Liver (tissue), 8 donors: ENCODE measurements at regions not wholly inside any gene's neighbourhood (a gene's known extent, or its start where the extent isn't known, plus 50 kb on each side); places are given as distances from the start of the nearest gene placed in this dataset.

Source experiments
- DNase-seq: peaks from one replicate; pipeline ENCODE4 v3.0.0-alpha.2; 2017; ENCODE audit warnings: low spot score
- H3K27ac ChIP-seq, 2 donors: one replicate each; pipeline ENCODE4 v1.7.0; 2013; ENCODE audit warnings: inconsistent platforms in 2 of 2, low read length in 2 of 2, control low read depth in 1 of 2, low read depth in 1 of 2, mild to moderate bottlenecking in 1 of 2
- H3K27me3 ChIP-seq, 4 donors: one replicate each; pipeline versions ENCODE4 v1.6.1 to v1.7.0; 2013; ENCODE audit warnings: low read length in 3 of 4, inconsistent platforms in 1 of 4, mild to moderate bottlenecking in 1 of 4, moderate library complexity in 1 of 4; ENCODE audit not compliant: control insufficient read depth in 4 of 4, insufficient read depth in 4 of 4
- H3K36me3 ChIP-seq, 4 donors: one replicate each; pipeline versions ENCODE4 v1.6.1 to v1.7.0; 2013; ENCODE audit warnings: low read length in 3 of 4, mild to moderate bottlenecking in 3 of 4, low read depth in 1 of 4, moderate library complexity in 1 of 4; ENCODE audit not compliant: control insufficient read depth in 4 of 4, insufficient read depth in 3 of 4
- H3K4me1 ChIP-seq, 4 donors: one replicate each; pipeline versions ENCODE4 v1.6.1 to v1.7.0; 2013; ENCODE audit warnings: low read length in 3 of 4, mild to moderate bottlenecking in 3 of 4, moderate library complexity in 1 of 4; ENCODE audit not compliant: control insufficient read depth in 4 of 4, insufficient read depth in 4 of 4
- H3K4me3 ChIP-seq, 3 donors: one replicate each; pipeline versions ENCODE4 v1.6.1 to v1.7.0; 2013; ENCODE audit warnings: low read length in 3 of 3, control low read depth in 1 of 3, low read depth in 1 of 3, mild to moderate bottlenecking in 1 of 3
- H3K9ac ChIP-seq, 2 donors: one replicate each; pipeline ENCODE4 v1.7.0; 2013; ENCODE audit warnings: low read length in 2 of 2, mild to moderate bottlenecking in 2 of 2, moderate library complexity in 2 of 2, control low read depth in 1 of 2, low read depth in 1 of 2
- H3K9me3 ChIP-seq, 4 donors: one replicate each; pipeline versions ENCODE4 v1.6.1 to v1.7.0; 2013; ENCODE audit warnings: low read length in 3 of 4; ENCODE audit not compliant: control insufficient read depth in 4 of 4
- EGR1 ChIP-seq, 2 donors: IDR thresholded peaks; 2 replicates each; pipeline ENCODE4 v1.6.1; 2016 to 2018; ENCODE audit warnings: antibody characterized with exemption in 2 of 2, low read depth in 2 of 2
- FOXA1 ChIP-seq: IDR thresholded peaks from 2 replicates; pipeline ENCODE4 v1.6.1; 2016; ENCODE audit warnings: antibody characterized with exemption
- GABPA ChIP-seq, 2 donors: IDR thresholded peaks in 1 of 2; conservative IDR thresholded peaks in 1 of 2; 2 replicates each; pipeline ENCODE4 v1.6.1; 2016; ENCODE audit warnings: antibody characterized with exemption in 2 of 2, mild to moderate bottlenecking in 1 of 2, moderate library complexity in 1 of 2
- HNF4A ChIP-seq, 2 donors: conservative IDR thresholded peaks; 2 replicates each; pipeline ENCODE4 v1.6.1; 2016; ENCODE audit warnings: antibody characterized with exemption in 2 of 2, mild to moderate bottlenecking in 2 of 2
- HNF4G ChIP-seq: IDR thresholded peaks from 2 replicates; pipeline ENCODE4 v1.6.1; 2016; ENCODE audit warnings: antibody characterized with exemption
- NR2F2 ChIP-seq: IDR thresholded peaks from 2 replicates; pipeline ENCODE4 v1.6.1; 2016; ENCODE audit warnings: antibody characterized with exemption
- RXRA ChIP-seq, 2 donors: IDR thresholded peaks; 2 replicates each; pipeline ENCODE4 v1.6.1; 2017 to 2018; ENCODE audit warnings: antibody characterized with exemption in 2 of 2, mild to moderate bottlenecking in 1 of 2
- YY1 ChIP-seq: IDR thresholded peaks from 2 replicates; pipeline ENCODE4 v1.6.1; 2016; ENCODE audit warnings: antibody characterized with exemption, mild to moderate bottlenecking
- WGBS: extraction: QIAGEN DNeasy Blood & Tissue Kit; methylation state at CpG from one replicate; pipeline ENCODE4 v1.1.7; 2013; 5-methylcytosine and 5-hydroxymethylcytosine counted together
- TF ChIP-seq, protein P1 (sequence below): fragments of 150-350 bp; IDR thresholded peaks from 2 replicates; pipeline ENCODE4 v1.5.1; 2017; ENCODE audit warnings: improper control_type of control experiment, low read depth, low read length; ENCODE audit not compliant: missing input control
- TF ChIP-seq, protein P2 (sequence below): IDR thresholded peaks from 2 replicates; pipeline ENCODE4 v1.6.1; 2016; ENCODE audit warnings: antibody characterized with exemption, mild to moderate bottlenecking
- donor health status: healthy.
- donor health status: healthy.
- donor health status: healthy.
- donor health status: healthy.
- donor health status: healthy.

DNA sequence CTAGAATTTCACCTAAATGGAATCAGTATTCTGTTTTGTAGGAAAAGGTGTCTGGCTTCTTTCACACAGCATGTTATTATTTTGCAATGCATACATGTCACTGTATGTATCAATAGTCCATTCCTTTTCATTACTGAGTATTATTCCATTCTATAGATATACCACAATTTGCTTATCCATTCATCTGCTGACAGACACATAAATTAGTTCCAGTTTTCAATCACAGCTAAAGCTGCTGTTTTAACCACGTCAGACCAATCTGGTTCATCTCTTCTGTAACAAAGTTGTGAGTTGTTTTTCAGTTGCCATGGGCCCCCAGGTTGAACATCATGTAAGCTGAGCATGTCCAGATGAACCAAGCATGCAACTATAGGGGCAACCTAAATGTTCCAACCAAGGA, 282.1 kb upstream of the MKLN1 start:
- Histone ChIP-seq H3K36me3 (peaks cover 0 to 2% (median under 1%) of the 10 kb centered on the region in 4 donors), H3K9me3 (no peaks in the 10 kb centered on the region), H3K9ac (no peak overlapping the region), H3K27me3 (no peaks in the 10 kb centered on the region), H3K27ac (no peak overlapping the region), H3K4me1 (peaks cover under 1 to 9% (median 4%) of the 10 kb centered on the region in 4 donors), H3K4me3 (no peak overlapping the region)
- DNase-seq: no peak
- TF ChIP-seq RXRA (IDR thresholded peaks at IDR 0.05): no peak
- no peak for TF ChIP-seq HNF4G
- no peak for TF ChIP-seq EGR1 (IDR thresholded peaks at IDR 0.05; ENCODE audit: low read depth in 2 of 2)
- TF ChIP-seq, protein P1, sequence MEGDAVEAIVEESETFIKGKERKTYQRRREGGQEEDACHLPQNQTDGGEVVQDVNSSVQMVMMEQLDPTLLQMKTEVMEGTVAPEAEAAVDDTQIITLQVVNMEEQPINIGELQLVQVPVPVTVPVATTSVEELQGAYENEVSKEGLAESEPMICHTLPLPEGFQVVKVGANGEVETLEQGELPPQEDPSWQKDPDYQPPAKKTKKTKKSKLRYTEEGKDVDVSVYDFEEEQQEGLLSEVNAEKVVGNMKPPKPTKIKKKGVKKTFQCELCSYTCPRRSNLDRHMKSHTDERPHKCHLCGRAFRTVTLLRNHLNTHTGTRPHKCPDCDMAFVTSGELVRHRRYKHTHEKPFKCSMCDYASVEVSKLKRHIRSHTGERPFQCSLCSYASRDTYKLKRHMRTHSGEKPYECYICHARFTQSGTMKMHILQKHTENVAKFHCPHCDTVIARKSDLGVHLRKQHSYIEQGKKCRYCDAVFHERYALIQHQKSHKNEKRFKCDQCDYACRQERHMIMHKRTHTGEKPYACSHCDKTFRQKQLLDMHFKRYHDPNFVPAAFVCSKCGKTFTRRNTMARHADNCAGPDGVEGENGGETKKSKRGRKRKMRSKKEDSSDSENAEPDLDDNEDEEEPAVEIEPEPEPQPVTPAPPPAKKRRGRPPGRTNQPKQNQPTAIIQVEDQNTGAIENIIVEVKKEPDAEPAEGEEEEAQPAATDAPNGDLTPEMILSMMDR: no peak
- TF ChIP-seq HNF4A (conservative IDR thresholded peaks at IDR 0.05): no peak
- TF ChIP-seq GABPA (IDR thresholded peaks at IDR 0.05 in 1 of 2, conservative IDR thresholded peaks at IDR 0.05 in 1 of 2): no peak
- no peak for TF ChIP-seq FOXA1
- no peak for TF ChIP-seq YY1
- 96% methylated on average over 1 of the region's 1 CpG for WGBS

DNA sequence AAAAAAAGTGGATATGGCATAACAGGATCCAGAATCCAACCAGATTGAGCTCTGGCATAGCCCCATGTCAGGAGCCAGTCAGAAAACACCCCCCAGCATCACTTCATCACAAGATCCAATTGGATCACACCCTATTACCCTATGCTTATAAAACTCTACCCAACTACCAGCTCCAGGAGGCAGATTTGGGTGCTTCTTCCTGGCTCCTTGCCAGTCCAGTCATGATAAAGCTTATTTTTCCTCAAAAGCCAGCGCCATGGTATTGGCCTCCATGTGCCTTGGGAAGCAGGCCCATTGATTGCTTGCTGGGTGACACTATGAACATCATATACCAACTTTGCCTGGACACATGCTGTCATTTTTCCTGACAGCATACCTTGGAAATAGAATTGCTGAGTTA, 281.4 kb upstream of the MKLN1 start:
- H3K4me1 ChIP-seq: peaks cover 0 to 7% (median 2%) of the 10 kb centered on the region in 4 donors
- 95% methylated on average over 1 of the region's 1 CpG for WGBS
- no peak overlapping the region for H3K9ac ChIP-seq
- H3K9me3 ChIP-seq: no peaks in the 10 kb centered on the region
- TF ChIP-seq, protein P2, sequence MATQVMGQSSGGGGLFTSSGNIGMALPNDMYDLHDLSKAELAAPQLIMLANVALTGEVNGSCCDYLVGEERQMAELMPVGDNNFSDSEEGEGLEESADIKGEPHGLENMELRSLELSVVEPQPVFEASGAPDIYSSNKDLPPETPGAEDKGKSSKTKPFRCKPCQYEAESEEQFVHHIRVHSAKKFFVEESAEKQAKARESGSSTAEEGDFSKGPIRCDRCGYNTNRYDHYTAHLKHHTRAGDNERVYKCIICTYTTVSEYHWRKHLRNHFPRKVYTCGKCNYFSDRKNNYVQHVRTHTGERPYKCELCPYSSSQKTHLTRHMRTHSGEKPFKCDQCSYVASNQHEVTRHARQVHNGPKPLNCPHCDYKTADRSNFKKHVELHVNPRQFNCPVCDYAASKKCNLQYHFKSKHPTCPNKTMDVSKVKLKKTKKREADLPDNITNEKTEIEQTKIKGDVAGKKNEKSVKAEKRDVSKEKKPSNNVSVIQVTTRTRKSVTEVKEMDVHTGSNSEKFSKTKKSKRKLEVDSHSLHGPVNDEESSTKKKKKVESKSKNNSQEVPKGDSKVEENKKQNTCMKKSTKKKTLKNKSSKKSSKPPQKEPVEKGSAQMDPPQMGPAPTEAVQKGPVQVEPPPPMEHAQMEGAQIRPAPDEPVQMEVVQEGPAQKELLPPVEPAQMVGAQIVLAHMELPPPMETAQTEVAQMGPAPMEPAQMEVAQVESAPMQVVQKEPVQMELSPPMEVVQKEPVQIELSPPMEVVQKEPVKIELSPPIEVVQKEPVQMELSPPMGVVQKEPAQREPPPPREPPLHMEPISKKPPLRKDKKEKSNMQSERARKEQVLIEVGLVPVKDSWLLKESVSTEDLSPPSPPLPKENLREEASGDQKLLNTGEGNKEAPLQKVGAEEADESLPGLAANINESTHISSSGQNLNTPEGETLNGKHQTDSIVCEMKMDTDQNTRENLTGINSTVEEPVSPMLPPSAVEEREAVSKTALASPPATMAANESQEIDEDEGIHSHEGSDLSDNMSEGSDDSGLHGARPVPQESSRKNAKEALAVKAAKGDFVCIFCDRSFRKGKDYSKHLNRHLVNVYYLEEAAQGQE: no peak
- TF ChIP-seq EGR1 (IDR thresholded peaks at IDR 0.05; ENCODE audit: low read depth in 2 of 2) (no peak), HNF4A (conservative IDR thresholded peaks at IDR 0.05) (no peak), NR2F2 (no peak)
- TF ChIP-seq, protein P1: no peak
- H3K36me3 ChIP-seq: peaks cover 0 to 2% (median under 1%) of the 10 kb centered on the region in 4 donors
- no peaks in the 10 kb centered on the region for H3K27me3 ChIP-seq
- no peak overlapping the region for H3K4me3 ChIP-seq
- H3K27ac ChIP-seq: no peak overlapping the region
- DNase-seq: no peak
